CD4-positive, alpha-beta T cell treated with Interleukin-15 for 4 hours (primary cell): ENCODE measurements at regions not wholly inside any gene's neighbourhood (a gene's known extent, or its start where the extent isn't known, plus 50 kb on each side); places are given as distances from the start of the nearest gene placed in this dataset.

Source experiments
- DNase-seq: peaks from one replicate; pipeline ENCODE4 v3.0.0-alpha.2; 2020; ENCODE audit warnings: low spot score

- DNase-seq: no peak
These were observed 197.0 kb upstream of the ZC3H12A start for GRCh38 chr1:37277366-37277765.

GRCh38 chr1:37281354-37281753 is 193.0 kb upstream of the ZC3H12A start:
- no peak for DNase-seq

GRCh38 chr1:37282764-37283163 is 191.6 kb upstream of the ZC3H12A start:
- no peak for DNase-seq

GRCh38 chr1:37284053-37284452 is 190.3 kb upstream of the ZC3H12A start:
- DNase-seq: no peak

GRCh38 chr1:37286881-37287280 is 187.5 kb upstream of the ZC3H12A start:
- no peak for DNase-seq

GRCh38 chr1:37288900-37289299 is 185.5 kb upstream of the ZC3H12A start:
- no peak for DNase-seq

GRCh38 chr1:37290718-37291117 is 183.7 kb upstream of the ZC3H12A start:
- no peak for DNase-seq

- DNase-seq: no peak
These were observed 181.6 kb upstream of the ZC3H12A start for GRCh38 chr1:37292789-37293188.

- no peak for DNase-seq
These were observed 180.3 kb upstream of the ZC3H12A start for GRCh38 chr1:37294096-37294495.

- DNase-seq: no peak
These were observed 179.9 kb upstream of the ZC3H12A start for GRCh38 chr1:37294529-37294928.

GRCh38 chr1:37298769-37299168 is 175.6 kb upstream of the ZC3H12A start:
- no peak for DNase-seq

GRCh38 chr1:37299216-37299615 is 175.2 kb upstream of the ZC3H12A start:
- DNase-seq: no peak

GRCh38 chr1:37303884-37304574 is 170.4 kb upstream of the ZC3H12A start:
- DNase-seq: no peak

- no peak for DNase-seq
These were observed 169.3 kb upstream of the ZC3H12A start for GRCh38 chr1:37305108-37305507.

GRCh38 chr1:37305841-37306240 is 168.5 kb upstream of the ZC3H12A start:
- no peak for DNase-seq

GRCh38 chr1:37306461-37306860 is 167.9 kb upstream of the ZC3H12A start:
- no peak for DNase-seq

GRCh38 chr1:37306871-37307270 is 167.5 kb upstream of the ZC3H12A start:
- no peak for DNase-seq

- DNase-seq: no peak
These were observed 166.1 kb upstream of the ZC3H12A start for GRCh38 chr1:37308031-37308960.

- DNase-seq: no peak
These were observed 164.8 kb upstream of the ZC3H12A start for GRCh38 chr1:37309574-37309973.

GRCh38 chr1:37310064-37310463 is 164.3 kb upstream of the ZC3H12A start:
- no peak for DNase-seq

- DNase-seq: no peak
These were observed 159.0 kb upstream of the ZC3H12A start for GRCh38 chr1:37315371-37315846.

GRCh38 chr1:37317870-37318467 is 156.4 kb upstream of the ZC3H12A start:
- no peak for DNase-seq

- DNase-seq: no peak
These were observed 155.9 kb upstream of the ZC3H12A start for GRCh38 chr1:37318490-37318889.
